ENCODE measurements at regions not wholly inside any gene's neighbourhood (a gene's known extent, or its start where the extent isn't known, plus 50 kb on each side); places are given as distances from the start of the nearest gene placed in this dataset.

- DNase-seq: no peak
Observed at GRCh38 chr5:118258223-118258622, 730.1 kb downstream of the DTWD2 start.

GRCh38 chr5:118257066-118257465 lies 731.3 kb downstream of the DTWD2 start:
- no peak for DNase-seq

GRCh38 chr5:118253225-118254061 lies 734.9 kb downstream of the DTWD2 start:
- DNase-seq: no peak

GRCh38 chr5:118249386-118249785 lies 739.0 kb downstream of the DTWD2 start:
- no peak for DNase-seq

- no peak for DNase-seq
Observed at GRCh38 chr5:118247458-118247857, 740.9 kb downstream of the DTWD2 start.

GRCh38 chr5:118243613-118244012 lies 744.7 kb downstream of the DTWD2 start:
- no peak for DNase-seq

- no peak for DNase-seq
Observed at GRCh38 chr5:118243068-118243467, 745.3 kb downstream of the DTWD2 start.

- no peak for DNase-seq
Observed at GRCh38 chr5:118236108-118236849, 752.1 kb downstream of the DTWD2 start.

GRCh38 chr5:118233606-118234005 lies 754.7 kb downstream of the DTWD2 start:
- no peak for DNase-seq

- DNase-seq: no peak
Observed at GRCh38 chr5:118228489-118228888, 759.9 kb downstream of the DTWD2 start.

GRCh38 chr5:118224546-118224945 lies 763.8 kb downstream of the DTWD2 start:
- DNase-seq: no peak

- no peak for DNase-seq
Observed at GRCh38 chr5:118220556-118221195, 767.7 kb downstream of the DTWD2 start.

GRCh38 chr5:118211606-118212005 lies 776.7 kb downstream of the DTWD2 start:
- DNase-seq: no peak

GRCh38 chr5:118208031-118208453 lies 780.3 kb downstream of the DTWD2 start:
- DNase-seq: no peak

GRCh38 chr5:118199801-118200200 lies 788.5 kb downstream of the DTWD2 start:
- no peak for DNase-seq

- DNase-seq: no peak
Observed at GRCh38 chr5:118196229-118196628, 792.1 kb downstream of the DTWD2 start.

- DNase-seq: no peak
Observed at GRCh38 chr5:118195211-118195610, 793.1 kb downstream of the DTWD2 start.

GRCh38 chr5:118193194-118193905 lies 795.0 kb downstream of the DTWD2 start:
- DNase-seq: no peak

- no peak for DNase-seq
Observed at GRCh38 chr5:118185018-118185417, 803.3 kb downstream of the DTWD2 start.

GRCh38 chr5:118176146-118176545 lies 812.2 kb downstream of the DTWD2 start:
- DNase-seq: no peak

GRCh38 chr5:118174671-118175070 lies 813.7 kb downstream of the DTWD2 start:
- DNase-seq: no peak

- DNase-seq: no peak
Observed at GRCh38 chr5:118173340-118173739, 815.0 kb downstream of the DTWD2 start.

- no peak for DNase-seq
Observed at GRCh38 chr5:118165619-118166018, 822.7 kb downstream of the DTWD2 start.

Measured in NCI-H748 treated with DMSO at 0.1 percent for 48 hours (cell line).